HG03342 (cell line): ENCODE measurements at regions not wholly inside any gene's neighbourhood (a gene's known extent, or its start where the extent isn't known, plus 50 kb on each side); places are given as distances from the start of the nearest gene placed in this dataset.

Source experiments
- ATAC-seq: cut with Tn5 transposase; IDR thresholded peaks from one replicate; pipeline ENCODE4 v1.9.1; 2021; ENCODE audit warnings: mild to moderate bottlenecking, moderate library complexity; ENCODE audit not compliant: unreplicated experiment

GRCh38 chr14:95413289-95414215 is 93.8 kb upstream of the CLMN start:
- no peak for ATAC-seq

GRCh38 chr14:95410838-95411237 is 91.1 kb upstream of the CLMN start:
- ATAC-seq = no peak

- no peak for ATAC-seq
Measured at GRCh38 chr14:95409477-95410272, 90.0 kb upstream of the CLMN start.

- ATAC-seq = no peak
Measured at GRCh38 chr14:95408731-95409476, 89.2 kb upstream of the CLMN start.

GRCh38 chr14:95407354-95407753 is 87.6 kb upstream of the CLMN start:
- no peak for ATAC-seq

- ATAC-seq = no peak
Measured at GRCh38 chr14:95406756-95407277, 87.1 kb upstream of the CLMN start.

GRCh38 chr14:95404583-95404982 is 84.9 kb upstream of the CLMN start:
- no peak for ATAC-seq

GRCh38 chr14:95402578-95402977 is 82.9 kb upstream of the CLMN start:
- no peak for ATAC-seq

GRCh38 chr14:95402176-95402575 is 82.5 kb upstream of the CLMN start:
- no peak for ATAC-seq

- ATAC-seq = no peak
Measured at GRCh38 chr14:95398630-95399547, 79.2 kb upstream of the CLMN start.

- no peak for ATAC-seq
Measured at GRCh38 chr14:95397325-95397724, 77.6 kb upstream of the CLMN start.

GRCh38 chr14:95396221-95396620 is 76.5 kb upstream of the CLMN start:
- no peak for ATAC-seq

- no peak for ATAC-seq
Measured at GRCh38 chr14:95395098-95395737, 75.5 kb upstream of the CLMN start.

GRCh38 chr14:95394297-95395097 is 74.8 kb upstream of the CLMN start:
- no peak for ATAC-seq

GRCh38 chr14:95392841-95393240 is 73.1 kb upstream of the CLMN start:
- no peak for ATAC-seq

- ATAC-seq = no peak
Measured at GRCh38 chr14:95391331-95391730, 71.6 kb upstream of the CLMN start.

GRCh38 chr14:95389471-95390011 is 69.8 kb upstream of the CLMN start:
- ATAC-seq = no peak

GRCh38 chr14:95388699-95389098 is 69.0 kb upstream of the CLMN start:
- no peak for ATAC-seq
